Skeletal muscle cell (primary cell): ENCODE measurements at regions not wholly inside any gene's neighbourhood (a gene's known extent, or its start where the extent isn't known, plus 50 kb on each side); places are given as distances from the start of the nearest gene placed in this dataset.

ENCODE experiments used
- DNase-seq: peaks from one replicate; pipeline ENCODE4 v3.0.0-alpha.2; 2010; ENCODE audit warnings: low read depth
- H3K4me3 ChIP-seq: 2 replicates; pipeline ENCODE4 v1.5.1; 2011; ENCODE audit warnings: low read depth, mild to moderate bottlenecking, control low read depth, low read length, moderate library complexity

GRCh38 chr15:89400782-89401545 is 66.3 kb upstream of the POLG start:
- DNase-seq: no peak
- no peak overlapping the region for H3K4me3 ChIP-seq

- no peak overlapping the region for H3K4me3 ChIP-seq
- DNase-seq: no peak
Observed at GRCh38 chr15:89400116-89400781, 65.6 kb upstream of the POLG start.

GRCh38 chr15:89399238-89400115 is 64.9 kb upstream of the POLG start:
- peak overlapping the region; percentile 5 for H3K4me3 ChIP-seq

DNA sequence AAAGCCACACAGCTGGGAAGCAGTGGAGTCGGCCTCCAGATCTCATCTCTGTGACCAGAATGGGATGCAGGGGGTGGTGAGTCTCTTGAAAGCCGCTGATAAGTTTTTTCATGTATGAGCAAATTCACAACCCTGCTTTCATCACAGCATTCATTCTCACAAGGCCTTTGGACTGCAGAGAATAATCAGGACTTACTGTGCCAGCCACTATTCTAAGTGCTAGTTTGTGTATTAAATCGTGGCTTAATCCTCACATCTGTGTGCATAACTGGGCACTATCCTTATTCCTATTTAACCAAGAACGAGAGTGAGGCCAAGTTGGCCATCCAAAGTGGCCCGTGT is 64.2 kb upstream of the POLG start:
- H3K4me3 ChIP-seq: no peak overlapping the region
- DNase-seq: no peak

More at GRCh38 chr15:89399238-89400115, 64.9 kb upstream of the POLG start:
- no peak for DNase-seq

DNA sequence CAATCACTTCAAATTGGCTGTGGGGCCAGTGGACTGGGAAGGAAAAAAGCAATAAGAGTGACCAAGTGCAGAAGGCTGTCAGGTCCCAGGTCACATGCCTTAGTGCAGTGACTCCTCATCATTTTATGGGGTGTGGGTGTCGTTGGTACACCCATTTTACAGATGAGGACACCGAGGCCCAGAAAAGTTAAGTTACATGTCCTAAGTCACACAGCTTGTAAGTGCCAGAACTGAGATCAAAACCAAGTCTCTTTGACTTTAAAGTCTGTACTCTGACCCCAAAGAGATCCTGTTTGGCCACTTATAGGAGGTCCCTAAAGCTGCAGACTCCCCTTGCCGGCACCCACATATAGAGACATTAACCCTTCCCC is 63.0 kb upstream of the POLG start:
- no peak for DNase-seq
- H3K4me3 ChIP-seq: no peak overlapping the region

DNA sequence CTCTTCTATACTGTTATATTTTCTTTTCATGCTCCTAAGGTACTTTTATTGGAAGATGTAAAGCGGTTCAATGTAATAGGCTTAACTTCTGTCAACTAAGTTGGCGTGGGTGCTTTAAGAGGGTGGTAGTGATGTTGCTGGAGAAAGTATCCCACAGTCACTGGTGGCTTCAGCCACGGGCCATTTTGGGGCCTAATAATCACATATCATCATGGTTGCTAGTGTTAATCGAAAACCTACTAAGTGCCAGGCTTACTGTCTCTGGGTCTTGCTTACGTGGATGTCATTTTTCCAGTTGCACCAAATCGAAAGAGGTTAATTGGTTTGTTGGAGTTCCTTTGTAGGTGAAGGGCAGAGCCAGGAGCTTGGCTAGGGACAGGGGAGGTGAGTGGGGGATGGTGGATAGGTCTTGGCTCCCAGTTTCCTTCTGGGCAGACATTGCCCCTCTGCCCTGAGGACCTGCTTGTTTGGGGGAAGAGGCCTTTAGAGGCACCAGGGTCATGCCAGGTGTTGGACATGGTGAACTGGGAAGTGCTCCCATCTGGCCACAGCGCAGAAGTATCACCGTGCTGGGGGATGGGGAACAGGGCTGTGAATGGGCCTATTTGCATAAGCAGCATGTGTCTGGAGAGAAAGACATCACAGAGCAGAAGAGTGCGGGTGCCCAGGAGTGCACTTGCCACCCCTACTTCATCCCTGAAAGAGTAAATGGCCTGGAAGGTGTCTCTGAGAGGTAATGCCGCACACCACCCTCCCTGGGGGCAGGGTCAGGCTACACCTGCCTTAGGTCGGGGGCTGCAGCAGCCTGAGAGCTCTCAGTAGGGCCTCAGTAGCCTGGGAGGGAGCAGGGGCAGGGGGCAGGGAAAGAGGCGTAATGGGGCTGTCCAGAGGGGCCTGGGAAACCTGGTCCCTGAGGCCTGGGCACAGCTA is 62.4 kb upstream of the POLG start:
- H3K4me3 ChIP-seq: no peak overlapping the region
- DNase-seq: no peak

- no peak for DNase-seq
- no peak overlapping the region for H3K4me3 ChIP-seq
Observed at GRCh38 chr15:89395996-89396395, 61.4 kb upstream of the POLG start.

- DNase-seq: no peak
- no peak overlapping the region for H3K4me3 ChIP-seq
Observed at GRCh38 chr15:89395461-89395871, 60.8 kb upstream of the POLG start.

- DNase-seq: no peak
- no peak overlapping the region for H3K4me3 ChIP-seq
Observed at GRCh38 chr15:89395031-89395430, 60.4 kb upstream of the POLG start.

GRCh38 chr15:89393056-89393455 is 58.4 kb upstream of the POLG start:
- no peak for DNase-seq
- H3K4me3 ChIP-seq: no peak overlapping the region

- no peak for DNase-seq
Observed at GRCh38 chr15:89391685-89392257, 57.1 kb upstream of the POLG start.

GRCh38 chr15:89389841-89390603 is 55.4 kb upstream of the POLG start:
- DNase-seq: no peak
- no peak overlapping the region for H3K4me3 ChIP-seq

More at GRCh38 chr15:89391685-89392257, 57.1 kb upstream of the POLG start:
- H3K4me3 ChIP-seq: no peak overlapping the region

DNA sequence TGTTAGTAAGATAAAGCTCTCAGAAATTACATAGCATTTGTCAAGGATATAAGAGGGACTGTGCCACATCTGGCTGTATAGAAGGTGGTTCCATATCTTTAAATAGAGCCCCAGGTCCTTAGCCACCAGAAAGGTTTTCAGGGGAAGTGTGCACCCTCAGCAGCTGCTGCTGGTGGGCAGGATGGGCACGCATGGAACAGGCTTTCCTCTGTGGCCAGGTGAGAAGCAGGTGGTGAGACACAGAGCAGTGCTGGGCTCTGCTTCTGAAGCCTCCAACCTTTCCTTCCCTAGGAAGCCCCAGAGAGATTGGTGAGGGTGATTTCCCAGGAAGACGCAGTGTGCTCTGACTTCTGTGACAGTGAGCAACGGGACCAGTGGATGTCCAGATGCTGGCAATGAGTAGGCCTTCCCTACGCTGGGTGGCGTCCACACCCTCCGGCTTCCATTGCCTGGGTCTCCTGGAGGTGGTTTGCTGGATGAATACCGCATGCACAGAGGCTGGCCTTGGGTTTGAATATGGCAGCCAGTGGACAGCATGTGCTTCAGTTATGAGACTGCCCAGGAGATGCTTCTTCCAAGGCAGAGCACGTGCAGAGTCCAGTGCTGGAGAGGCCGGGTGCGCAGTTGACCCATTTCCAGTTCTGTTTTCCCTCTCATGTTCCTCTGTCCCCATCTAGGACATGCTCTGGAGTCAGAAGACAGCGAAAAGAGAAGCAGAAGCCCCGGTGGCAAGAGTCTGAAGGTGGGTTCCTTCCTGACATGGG is 52.7 kb upstream of the POLG start:
- no peak overlapping the region for H3K4me3 ChIP-seq
- DNase-seq: no peak

- no peak overlapping the region for H3K4me3 ChIP-seq
- no peak for DNase-seq
Observed at GRCh38 chr15:89385596-89386331, 51.1 kb upstream of the POLG start.
